ENCODE measurements at regions not wholly inside any gene's neighbourhood (a gene's known extent, or its start where the extent isn't known, plus 50 kb on each side); places are given as distances from the start of the nearest gene placed in this dataset.

DNA sequence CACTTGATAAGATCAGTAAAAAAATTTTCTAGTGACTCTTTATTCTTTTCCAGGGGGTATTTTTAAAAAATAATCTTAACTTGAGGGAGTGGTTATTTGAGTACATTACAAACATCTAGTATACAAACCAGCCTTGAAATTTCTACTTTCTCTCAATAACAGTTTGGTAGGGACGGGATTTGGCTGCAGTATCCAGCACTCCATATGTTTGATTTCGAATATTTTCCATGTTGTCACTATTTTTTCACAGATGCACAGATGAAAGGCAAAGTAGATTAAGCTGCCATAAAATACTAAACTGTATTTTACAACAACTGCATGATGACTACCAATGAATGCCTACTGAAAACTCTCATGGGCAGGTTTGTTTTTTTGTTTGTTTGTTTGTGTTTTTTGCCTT lies 225.0 kb downstream of the COX7B2 start:
- DNase-seq (ENCODE audit: low spot score): no peak

DNA sequence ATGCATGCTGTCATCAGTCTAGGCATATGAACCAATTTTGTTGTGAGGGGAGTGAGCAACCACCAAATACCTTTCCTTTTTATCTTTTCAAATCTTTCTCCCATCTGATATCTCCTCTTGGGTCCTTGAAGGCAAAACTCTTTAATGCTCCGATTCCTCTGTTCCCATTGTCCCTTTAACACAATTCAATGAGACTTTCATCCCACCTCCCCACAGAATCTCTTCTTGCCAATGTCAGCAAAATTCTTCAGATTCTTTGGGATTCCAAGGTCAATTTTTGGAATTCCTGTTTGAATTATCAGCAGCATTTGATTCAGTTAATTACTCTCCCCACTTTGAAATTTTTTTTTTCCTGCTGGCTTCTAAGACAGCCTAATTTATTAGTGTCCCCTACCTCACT lies 232.7 kb downstream of the COX7B2 start:
- no peak for DNase-seq (ENCODE audit: low spot score)

GRCh38 chr4:46674326-46674725 lies 234.7 kb downstream of the COX7B2 start:
- DNase-seq (ENCODE audit: low spot score): no peak

DNA sequence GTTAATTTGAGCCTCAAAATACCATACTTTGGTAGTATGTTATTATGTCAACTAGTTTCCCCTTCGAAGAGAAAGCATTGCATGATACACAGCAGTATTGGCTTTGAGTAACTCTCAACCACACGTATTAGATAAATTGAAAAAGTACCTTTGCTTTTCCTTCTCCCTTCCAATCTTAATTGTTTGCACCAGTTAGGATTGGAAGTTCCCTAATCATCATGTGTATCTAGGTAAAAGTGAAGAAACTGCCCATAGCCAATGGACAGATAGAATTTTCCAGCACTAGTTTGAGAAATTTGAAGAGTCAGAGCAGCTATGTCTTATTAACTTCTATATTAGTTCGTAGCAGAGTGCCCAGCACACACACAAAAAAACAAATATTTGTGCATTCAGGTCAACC lies 241.3 kb downstream of the COX7B2 start:
- no peak for DNase-seq (ENCODE audit: low spot score)

DNA sequence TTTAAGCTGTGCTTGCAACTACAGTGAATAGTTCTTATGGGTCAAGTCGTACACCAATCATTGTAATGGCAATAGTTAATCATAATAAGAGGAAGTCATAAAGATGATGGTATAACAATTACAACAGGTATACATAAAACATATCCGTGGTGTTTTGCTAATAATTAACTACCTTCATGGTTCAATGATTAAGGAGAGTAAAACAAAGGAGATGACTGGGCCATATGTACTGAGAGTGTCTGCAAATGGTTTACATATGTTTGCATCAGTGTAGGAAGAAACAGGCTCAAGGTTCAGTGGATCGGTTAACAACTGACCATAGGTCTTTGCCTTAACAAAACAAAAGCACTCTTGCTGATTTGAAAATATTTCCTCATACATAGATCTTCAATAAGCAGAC lies 253.0 kb downstream of the COX7B2 start:
- peak; percentile 85 for DNase-seq (ENCODE audit: low spot score)

DNA sequence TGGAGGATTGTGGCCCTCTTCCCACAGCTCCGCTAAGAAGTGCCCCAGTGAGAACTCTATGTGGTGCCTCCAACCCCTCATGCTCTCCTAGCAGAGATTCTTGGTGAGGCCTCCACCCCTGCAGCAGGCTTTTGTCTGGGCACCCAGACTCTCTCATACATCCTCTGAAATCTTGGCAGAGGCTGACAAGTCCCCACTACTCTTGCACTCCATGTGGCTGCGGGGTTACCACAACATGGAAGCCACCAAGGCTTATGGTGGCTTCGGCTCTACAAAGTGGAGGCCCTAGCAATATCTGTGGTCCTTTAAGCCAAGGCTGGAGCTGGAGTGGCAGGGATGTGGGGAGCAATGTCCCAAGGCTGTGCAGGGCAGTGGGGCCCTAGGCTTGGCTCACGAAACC lies 255.2 kb downstream of the COX7B2 start:
- DNase-seq (ENCODE audit: low spot score): no peak

- no peak for DNase-seq (ENCODE audit: low spot score)
Measured at GRCh38 chr4:46649390-46649789, 259.5 kb upstream of the GABRA2 start.

DNA sequence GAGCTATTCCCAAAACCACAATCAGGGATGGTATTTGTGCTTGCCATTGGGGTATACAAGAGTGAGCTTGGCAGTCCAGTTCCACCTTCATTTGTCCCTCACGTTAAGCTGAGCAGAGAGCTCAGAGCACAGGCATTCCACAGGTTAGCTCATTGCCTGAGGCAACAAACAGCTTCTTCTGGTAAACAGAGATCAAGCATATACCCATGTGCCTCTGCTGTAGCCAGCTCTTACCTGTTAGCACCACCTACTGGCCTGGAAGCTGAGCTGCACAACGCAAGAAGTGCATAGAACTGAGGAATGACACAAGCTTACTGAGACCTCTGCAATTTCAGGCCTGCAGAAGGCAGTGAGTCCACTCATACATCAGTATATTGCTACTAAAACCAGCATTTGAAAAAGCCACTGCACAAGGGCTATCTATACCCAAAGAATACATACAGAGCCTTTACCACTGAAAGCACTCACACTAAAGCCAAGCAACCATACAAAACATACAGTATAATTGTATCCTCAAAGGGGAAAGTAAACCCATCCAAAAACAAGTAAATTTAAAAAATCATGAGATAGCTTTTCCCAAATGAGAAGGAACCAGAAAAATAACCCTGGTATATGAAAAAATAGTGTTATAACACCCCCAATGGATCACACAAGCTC lies 258.3 kb upstream of the GABRA2 start:
- DNase-seq (ENCODE audit: low spot score): peak; percentile 52

- no peak for DNase-seq (ENCODE audit: low spot score)
Measured at GRCh38 chr4:46645126-46645525, 255.2 kb upstream of the GABRA2 start.

Measured in HT-29 (cell line).